K562 (cell line): ENCODE measurements at regions not wholly inside any gene's neighbourhood (a gene's known extent, or its start where the extent isn't known, plus 50 kb on each side); places are given as distances from the start of the nearest gene placed in this dataset.

Experiments
- ATAC-seq: fragments of 200-7000 bp; cut with Tn5 transposase; 3 replicates; pipeline ENCODE4 v1.9.1; 2020; ENCODE audit warnings: moderate library complexity
- BruUV-seq: library from RNA; stranded (reverse); fragments of 400-500 nt; replicated peaks from 2 replicates; lab custom pipeline; 2021; lab: Mats Ljungman, UMichigan
- CTCF ChIA-PET: fragments of 300-600 bp; formaldehyde crosslinking; extraction: SDS; loops from one replicate; lab custom pipeline; 2021; ENCODE audit warnings: low intra/inter-chr PET ratio; lab: Yijun Ruan, JAX
- POLR2A ChIA-PET: fragments of 300-600, 350-650 bp; sonication (Branson Sonifier 250); formaldehyde crosslinking; extraction: SDS; loops from one replicate; lab custom pipeline; 2021; ENCODE audit warnings: antibody characterized with exemption, inconsistent platforms; lab: Yijun Ruan, JAX
- DNase-seq, 4 experiments: peaks; one replicate each; pipeline versions ENCODE4 v3.0.0 to v3.0.0-alpha.2; 2011 to 2018; ENCODE audit warnings: low spot score in 3 of 4, mixed read lengths in 3 of 4; ENCODE audit errors: extremely low read depth in 1 of 4
- FAIRE-seq: peaks from 2 replicates; lab custom pipeline; 2011; peaks lifted over from hg19 to GRCh38; lab: Jason Lieb, UNC
- H2AFZ ChIP-seq: 2 replicates; pipeline ENCODE4 v1.6.0; 2011; ENCODE audit warnings: low read depth, low read length, control low read depth, inconsistent platforms
- H3K27ac ChIP-seq: fragments of 200-600 bp; 3 replicates; pipeline ENCODE4 v1.8.0; 2011; ENCODE audit warnings: low read depth, mild to moderate bottlenecking, control low read depth, inconsistent platforms, low read length, moderate library complexity, mixed read lengths; ENCODE audit errors: extremely low read depth
- H3K27me3 ChIP-seq, 2 experiments: fragments of 300-600 bp in 1 of 2; 2 replicates in 1 of 2; 3 replicates in 1 of 2; pipeline versions ENCODE4 v1.6.0 to v1.8.0; 2011; ENCODE audit warnings: inconsistent platforms in 2 of 2, low read length in 2 of 2, mild to moderate bottlenecking in 1 of 2, mixed read lengths in 1 of 2, moderate library complexity in 1 of 2; ENCODE audit not compliant: control insufficient read depth in 2 of 2, insufficient read depth in 2 of 2
- H3K36me3 ChIP-seq: fragments of 300-600 bp; 3 replicates; pipeline ENCODE4 v1.8.0; 2011; ENCODE audit warnings: mild to moderate bottlenecking, low read length, inconsistent platforms; ENCODE audit not compliant: control insufficient read depth, insufficient read depth
- H3K4me1 ChIP-seq, 2 experiments: fragments of 200-600 bp in 1 of 2; replicated peaks in 1 of 2; 2 replicates in 1 of 2; 3 replicates in 1 of 2; pipeline versions ENCODE4 v1.5.1 to v1.8.0; 2011; ENCODE audit warnings: inconsistent platforms in 2 of 2, low read length in 2 of 2, mild to moderate bottlenecking in 1 of 2, mixed read lengths in 1 of 2, moderate library complexity in 1 of 2; ENCODE audit not compliant: control insufficient read depth in 2 of 2, insufficient read depth in 2 of 2
- H3K4me2 ChIP-seq: 2 replicates; pipeline ENCODE4 v1.6.1; 2011; ENCODE audit warnings: low read length, control low read depth, inconsistent platforms, mixed read lengths; ENCODE audit not compliant: insufficient read depth
- H3K4me3 ChIP-seq: fragments of 200-600 bp; sonication (generic), shearing (Covaris generic); 2 replicates; pipeline ENCODE4 v1.5.1; 2016; ENCODE audit warnings: control low read depth, inconsistent platforms
- H3K79me2 ChIP-seq: fragments of 200-600 bp; 3 replicates; pipeline ENCODE4 v1.8.0; 2011; ENCODE audit warnings: low read length, inconsistent platforms; ENCODE audit not compliant: control insufficient read depth, insufficient read depth
- H3K9ac ChIP-seq, 2 experiments: 2 replicates each; pipeline versions ENCODE4 v1.6.0 to v1.6.1; 2011; ENCODE audit warnings: low read depth in 2 of 2, low read length in 2 of 2, control low read depth in 1 of 2, inconsistent platforms in 1 of 2, mild to moderate bottlenecking in 1 of 2, mixed read lengths in 1 of 2; ENCODE audit not compliant: insufficient read depth in 1 of 2
- H3K9me1 ChIP-seq: one replicate; pipeline ENCODE4 v1.6.0; 2011; ENCODE audit warnings: inconsistent platforms, mild to moderate bottlenecking, low read length, moderate library complexity; ENCODE audit not compliant: control insufficient read depth, insufficient read depth
- H3K9me3 ChIP-seq: replicated peaks from 2 replicates; pipeline ENCODE4 v1.5.1; 2011; ENCODE audit warnings: low read depth, low read length, inconsistent platforms; ENCODE audit not compliant: control insufficient read depth, insufficient read depth
- H4K20me1 ChIP-seq: replicated peaks from 2 replicates; pipeline ENCODE4 v1.6.1; 2011; ENCODE audit warnings: low read length, inconsistent platforms, mixed read lengths; ENCODE audit not compliant: control insufficient read depth, insufficient read depth
- BMI1 ChIP-seq: fragments of 150-350 bp; IDR thresholded peaks from 2 replicates; pipeline ENCODE4 v1.6.1; 2014; ENCODE audit warnings: low read length
- DACH1 ChIP-seq: fragments of 450-650 bp; IDR thresholded peaks from 2 replicates; pipeline ENCODE4 v1.6.1; 2018; ENCODE audit not compliant: partially characterized antibody
- EP400 ChIP-seq: fragments of 450-650 bp; IDR thresholded peaks from 2 replicates; pipeline ENCODE4 v1.6.1; 2017; ENCODE audit warnings: antibody characterized with exemption, mild to moderate bottlenecking, moderate library complexity
- ESRRA ChIP-seq: fragments of 450-650 bp; IDR thresholded peaks from 2 replicates; pipeline ENCODE4 v1.6.1; 2014; ENCODE audit warnings: low read depth, mild to moderate bottlenecking, moderate library complexity, borderline replicate concordance
- FOXP1 ChIP-seq: sonication (generic); formaldehyde crosslinking; IDR thresholded peaks from 2 replicates; pipeline ENCODE4 v1.8.0; 2022; ENCODE audit warnings: mild to moderate bottlenecking, missing genetic modification reagents
- KLF16 ChIP-seq: IDR thresholded peaks from 2 replicates; pipeline ENCODE4 v1.6.1; 2016; ENCODE audit warnings: antibody characterized with exemption
- NCOA6 ChIP-seq: fragments of 450-650 bp; IDR thresholded peaks from 2 replicates; pipeline ENCODE4 v1.6.1; 2017; ENCODE audit warnings: mild to moderate bottlenecking
- NR2C1 ChIP-seq, 2 experiments: fragments of 450-650 bp; IDR thresholded peaks; 2 replicates each; pipeline ENCODE4 v1.6.1; 2017; ENCODE audit warnings: mild to moderate bottlenecking in 2 of 2, antibody characterized with exemption in 1 of 2, inconsistent platforms in 1 of 2, missing compliant biosample characterization in 1 of 2, missing genetic modification characterization in 1 of 2
- NR2F6 ChIP-seq: fragments of 450-650 bp; formaldehyde crosslinking; IDR thresholded peaks from 2 replicates; pipeline ENCODE4 v1.4.0; 2020; ENCODE audit warnings: mild to moderate bottlenecking
- RUNX1 ChIP-seq: sonication (generic); IDR thresholded peaks from 2 replicates; pipeline ENCODE4 v1.6.1; 2016; ENCODE audit warnings: antibody characterized with exemption, low read depth
- SAFB ChIP-seq: fragments of 200-400 bp; formaldehyde crosslinking; IDR thresholded peaks from 2 replicates; pipeline ENCODE4 v1.6.1; 2017; ENCODE audit warnings: low read depth, low read length, borderline replicate concordance
- USF1 ChIP-seq: sonication (generic); formaldehyde crosslinking; IDR thresholded peaks from 2 replicates; pipeline ENCODE4 v1.9.0; 2022; ENCODE audit warnings: mild to moderate bottlenecking, missing genetic modification reagents
- ZBTB7A ChIP-seq: IDR thresholded peaks from 2 replicates; pipeline ENCODE4 v1.6.1; 2011; ENCODE audit warnings: low read depth, mild to moderate bottlenecking, low read length, moderate library complexity, borderline replicate concordance; ENCODE audit not compliant: control insufficient read depth
- ZNF253 ChIP-seq: fragments of 250-450 bp; sonication (Bioruptor Pico); conservative IDR thresholded peaks from 2 replicates; pipeline ENCODE4 v1.6.1; 2021; ENCODE audit warnings: mild to moderate bottlenecking
- ZNF324 ChIP-seq: fragments of 250-450 bp; sonication (Bioruptor Pico); IDR thresholded peaks from 2 replicates; pipeline ENCODE4 v1.4.0; 2020; ENCODE audit warnings: mild to moderate bottlenecking
- WGBS: fragments of 100-300 bp; shearing (Covaris generic); methylation state at CpG from one replicate; pipeline ENCODE4 v1.1.6; 2016; ENCODE audit warnings: low coverage, mixed read lengths; ENCODE audit not compliant: insufficient coverage; ENCODE audit errors: missing lambda C conversion rate; 5-methylcytosine and 5-hydroxymethylcytosine counted together
- in situ Hi-C: fragments of 300-500 bp; cut with MboI; formaldehyde crosslinking; loops from 4 replicates; pipeline ENCODE4 v1.15.0; 2018; ENCODE audit warnings: inconsistent platforms, mixed read lengths
- intact Hi-C: fragments of 100-400 bp; cut with micrococcal nuclease; formaldehyde crosslinking; loops from 2 replicates; pipeline ENCODE4 v1.14.2; 2022
- TF ChIP-seq, protein P1 (sequence below): fragments of 150-350 bp; IDR thresholded peaks from 2 replicates; pipeline ENCODE4 v1.6.1; 2014; ENCODE audit warnings: low read depth, mild to moderate bottlenecking, low read length, borderline replicate concordance
- TF ChIP-seq, protein P2 (sequence below), 2 experiments: IDR thresholded peaks; 2 replicates each; pipeline ENCODE4 v1.6.1; 2011; ENCODE audit warnings: borderline replicate concordance in 1 of 2, control low read depth in 1 of 2, low read depth in 1 of 2, low read length in 1 of 2, mild to moderate bottlenecking in 1 of 2, mixed read lengths in 1 of 2, moderate library complexity in 1 of 2; ENCODE audit not compliant: insufficient read depth in 1 of 2, insufficient read length in 1 of 2, poor library complexity in 1 of 2, severe bottlenecking in 1 of 2; ENCODE audit errors: extremely low read depth in 1 of 2

- TF ChIP-seq, protein P1, sequence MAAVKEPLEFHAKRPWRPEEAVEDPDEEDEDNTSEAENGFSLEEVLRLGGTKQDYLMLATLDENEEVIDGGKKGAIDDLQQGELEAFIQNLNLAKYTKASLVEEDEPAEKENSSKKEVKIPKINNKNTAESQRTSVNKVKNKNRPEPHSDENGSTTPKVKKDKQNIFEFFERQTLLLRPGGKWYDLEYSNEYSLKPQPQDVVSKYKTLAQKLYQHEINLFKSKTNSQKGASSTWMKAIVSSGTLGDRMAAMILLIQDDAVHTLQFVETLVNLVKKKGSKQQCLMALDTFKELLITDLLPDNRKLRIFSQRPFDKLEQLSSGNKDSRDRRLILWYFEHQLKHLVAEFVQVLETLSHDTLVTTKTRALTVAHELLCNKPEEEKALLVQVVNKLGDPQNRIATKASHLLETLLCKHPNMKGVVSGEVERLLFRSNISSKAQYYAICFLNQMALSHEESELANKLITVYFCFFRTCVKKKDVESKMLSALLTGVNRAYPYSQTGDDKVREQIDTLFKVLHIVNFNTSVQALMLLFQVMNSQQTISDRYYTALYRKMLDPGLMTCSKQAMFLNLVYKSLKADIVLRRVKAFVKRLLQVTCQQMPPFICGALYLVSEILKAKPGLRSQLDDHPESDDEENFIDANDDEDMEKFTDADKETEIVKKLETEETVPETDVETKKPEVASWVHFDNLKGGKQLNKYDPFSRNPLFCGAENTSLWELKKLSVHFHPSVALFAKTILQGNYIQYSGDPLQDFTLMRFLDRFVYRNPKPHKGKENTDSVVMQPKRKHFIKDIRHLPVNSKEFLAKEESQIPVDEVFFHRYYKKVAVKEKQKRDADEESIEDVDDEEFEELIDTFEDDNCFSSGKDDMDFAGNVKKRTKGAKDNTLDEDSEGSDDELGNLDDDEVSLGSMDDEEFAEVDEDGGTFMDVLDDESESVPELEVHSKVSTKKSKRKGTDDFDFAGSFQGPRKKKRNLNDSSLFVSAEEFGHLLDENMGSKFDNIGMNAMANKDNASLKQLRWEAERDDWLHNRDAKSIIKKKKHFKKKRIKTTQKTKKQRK, result no peak
- TF ChIP-seq KLF16, result no peak
- no peak for TF ChIP-seq NR2F6 (CRISPR knock-in tag)
- TF ChIP-seq BMI1, result no peak
- no peak for TF ChIP-seq RUNX1
- TF ChIP-seq ZNF324, result no peak
These were observed 225.3 kb upstream of the PELI2 start (continued) for GRCh38 chr14:55892906-55893305.

DNA sequence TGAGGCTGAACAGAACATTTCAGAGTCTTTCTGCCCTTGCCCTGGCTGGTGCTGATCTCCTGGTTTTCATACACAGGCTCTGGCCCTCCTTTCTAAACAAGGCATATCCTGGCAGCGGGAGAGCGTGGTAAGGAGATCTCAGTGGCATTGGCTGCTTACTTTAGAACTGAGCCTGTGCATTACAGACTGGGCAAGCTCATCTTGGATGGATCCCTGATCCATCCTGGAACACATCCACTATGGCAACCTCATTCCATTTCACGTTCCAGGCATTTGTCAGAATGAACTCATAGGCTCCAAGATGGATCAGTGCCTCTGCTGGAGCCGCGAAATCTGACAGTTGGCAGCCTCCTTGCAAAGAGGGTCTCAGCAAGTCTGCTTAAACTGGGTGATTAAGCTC, 224.5 kb upstream of the PELI2 start:
- in situ Hi-C loops (no loop called here), intact Hi-C loops (no loop called here)
- no peaks in the 10 kb centered on the region for H3K4me1 ChIP-seq
- no peaks in the 10 kb centered on the region for H4K20me1 ChIP-seq
- H3K36me3 ChIP-seq, result no peaks in the 10 kb centered on the region
- no peak overlapping the region for H3K27ac ChIP-seq
- no peaks in the 10 kb centered on the region; a peak in 1 of 5 replicates for H3K27me3 ChIP-seq
- H3K9me1 ChIP-seq, result no peaks in the 10 kb centered on the region
- H3K9ac ChIP-seq, result no peak overlapping the region
- H3K4me3 ChIP-seq, result no peak overlapping the region
- DNase-seq (no peak), FAIRE-seq (no peak), ATAC-seq (no peak)
- H3K9me3 ChIP-seq, result no peaks in the 10 kb centered on the region
- H2AFZ ChIP-seq, result no peak overlapping the region
- no TSS peak for BruUV-seq
- ChIA-PET POLR2A (interaction anchor here (0.6 kb wide), 1 partner anchor 449 kb away, joined by 3 read pairs; no protein-coding TSS in a partner anchor), CTCF (no interaction called here)
- H3K4me2 ChIP-seq, result no peak overlapping the region
- WGBS, result 0% methylated on average over 5 of the region's 5 CpGs
- no peaks in the 10 kb centered on the region for H3K79me2 ChIP-seq
- TF ChIP-seq DACH1 (no peak), EP400 (no peak), ZBTB7A (no peak), SAFB (no peak), ZNF253 (CRISPR knock-in tag) (no peak), FOXP1 (CRISPR knock-in tag) (no peak), NCOA6 (no peak), ESRRA (no peak), USF1 (CRISPR knock-in tag) (no peak), NR2C1 (IDR thresholded peaks at IDR 0.05) (no peak), NR2C1 (tag; IDR thresholded peaks at IDR 0.05) (no peak)
- TF ChIP-seq, protein P2, sequence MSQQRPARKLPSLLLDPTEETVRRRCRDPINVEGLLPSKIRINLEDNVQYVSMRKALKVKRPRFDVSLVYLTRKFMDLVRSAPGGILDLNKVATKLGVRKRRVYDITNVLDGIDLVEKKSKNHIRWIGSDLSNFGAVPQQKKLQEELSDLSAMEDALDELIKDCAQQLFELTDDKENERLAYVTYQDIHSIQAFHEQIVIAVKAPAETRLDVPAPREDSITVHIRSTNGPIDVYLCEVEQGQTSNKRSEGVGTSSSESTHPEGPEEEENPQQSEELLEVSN (IDR thresholded peaks at IDR 0.05; ENCODE audit: borderline replicate concordance in 1 of 2, extremely low read depth in 1 of 2, insufficient read depth in 1 of 2, insufficient read length in 1 of 2, low read depth in 1 of 2, low read length in 1 of 2, poor library complexity in 1 of 2, severe bottlenecking in 1 of 2), result no peak
